ENCODE measurements at regions not wholly inside any gene's neighbourhood (a gene's known extent, or its start where the extent isn't known, plus 50 kb on each side); places are given as distances from the start of the nearest gene placed in this dataset.
"Not testable (repeated sequence)": the region's sequence is repeated elsewhere in the genome, so short reads cannot be mapped to it uniquely, and the experiment has no call there.

DNA sequence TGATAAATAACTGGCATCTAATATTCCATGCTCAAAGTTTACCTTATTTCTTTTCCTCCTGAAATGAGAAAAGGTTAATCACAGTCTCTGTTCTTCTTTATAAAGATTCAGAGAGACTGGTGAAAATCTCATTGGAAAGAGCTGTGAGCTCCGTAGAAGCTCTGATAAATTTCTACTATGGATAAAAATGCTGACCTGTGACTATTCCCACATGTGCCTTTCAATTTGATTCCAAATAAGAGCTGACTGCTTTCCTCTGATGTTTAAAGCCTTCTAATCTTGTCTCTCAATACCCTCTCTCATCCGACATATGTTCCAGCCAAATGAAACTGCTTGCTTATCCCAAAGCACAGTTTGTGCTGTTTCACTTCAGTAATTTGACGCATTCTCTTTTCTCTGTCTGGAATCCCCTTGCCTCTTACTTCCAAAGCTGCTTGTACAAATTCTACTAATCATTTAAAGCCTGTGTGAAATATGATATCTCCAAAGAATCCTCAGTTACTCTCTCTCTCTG is 130.1 kb downstream of the RTP4 start:
- TF ChIP-seq SPI1 (IDR thresholded peaks at IDR 0.05; ENCODE audit: low read depth, low read length) (no peak), PAX5 (IDR thresholded peaks at IDR 0.05; ENCODE audit: insufficient read depth, low read length, severe bottlenecking) (no peak), POU2F2 (IDR thresholded peaks at IDR 0.05; ENCODE audit: low read depth, low read length) (no peak), POLR2AphosphoS5 (IDR thresholded peaks at IDR 0.05; ENCODE audit: low read depth, low read length) (no peak)
- FAIRE-seq: no peak

DNA sequence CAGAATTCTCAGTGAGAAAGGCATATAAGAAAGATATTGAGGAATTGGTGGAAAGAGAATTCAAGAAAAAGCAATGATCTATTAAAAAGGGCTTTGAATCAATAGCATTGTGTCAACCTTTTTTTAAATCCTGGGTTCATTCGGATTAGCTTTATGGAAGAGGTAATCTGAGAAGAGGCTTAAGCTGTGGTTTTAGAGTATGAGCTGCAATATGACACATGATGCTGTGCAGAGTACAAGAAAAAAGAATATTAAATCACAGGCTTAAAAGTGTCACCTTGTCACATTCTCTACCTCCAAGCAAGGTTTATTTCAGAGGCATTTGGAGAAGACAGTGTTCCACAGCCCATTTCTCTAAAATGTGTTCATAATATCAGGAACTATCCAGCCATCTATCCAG is 128.9 kb downstream of the RTP4 start:
- TF ChIP-seq PAX5 (IDR thresholded peaks at IDR 0.05; ENCODE audit: insufficient read depth, low read length, severe bottlenecking) (no peak), SPI1 (IDR thresholded peaks at IDR 0.05; ENCODE audit: low read depth, low read length) (no peak), TAF1 (IDR thresholded peaks at IDR 0.05; ENCODE audit: low read depth, low read length) (no peak), POLR2AphosphoS5 (IDR thresholded peaks at IDR 0.05; ENCODE audit: low read depth, low read length) (no peak), POLR2A (IDR thresholded peaks at IDR 0.05; ENCODE audit: low read depth, low read length) (no peak), POU2F2 (IDR thresholded peaks at IDR 0.05; ENCODE audit: low read depth, low read length) (no peak)
- no peak for DNase-seq (ENCODE audit: insufficient read length, low spot score)
- FAIRE-seq: no peak

More for the DNA sequence above, 130.1 kb downstream of the RTP4 start:
- no peak for DNase-seq (ENCODE audit: insufficient read length, low spot score)

DNA sequence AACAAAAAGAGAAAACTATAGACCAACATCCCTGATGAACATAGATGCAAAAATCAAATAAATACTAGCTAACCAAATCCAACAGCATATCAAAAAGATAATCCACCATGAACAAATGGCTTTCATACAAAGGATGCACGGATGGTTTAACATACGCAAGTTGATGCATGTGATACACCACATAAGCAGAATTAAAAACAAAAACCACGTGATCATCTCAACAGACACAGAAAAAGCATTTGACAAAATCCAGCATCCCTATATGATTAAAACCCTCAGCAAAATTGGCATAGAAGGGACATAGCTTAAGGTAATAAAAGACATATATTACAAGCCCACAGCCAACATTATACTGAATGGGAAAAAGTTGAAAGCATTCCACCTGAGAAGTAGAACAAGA is 125.9 kb downstream of the RTP4 start:
- FAIRE-seq; DNase-seq (ENCODE audit: insufficient read length, low spot score): not testable (repeated sequence)

DNA sequence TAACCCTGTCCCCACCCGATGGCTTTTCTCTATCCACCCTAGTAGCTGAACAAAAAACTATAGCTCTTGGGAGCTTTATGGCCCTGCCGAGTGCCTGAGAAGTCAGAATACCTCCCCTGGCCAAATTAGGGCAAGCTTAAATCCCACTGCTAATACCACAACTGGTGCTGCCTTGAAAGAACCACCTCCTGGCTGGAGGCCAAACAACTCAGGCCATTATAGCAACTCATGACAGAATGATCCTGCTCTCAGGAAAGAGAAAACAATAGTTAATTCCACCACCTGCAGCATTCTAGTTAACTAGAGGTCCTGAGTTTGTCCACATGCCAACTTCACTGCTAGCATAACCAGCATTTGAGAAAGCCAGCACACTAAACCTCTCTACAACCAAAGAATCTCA is 123.2 kb downstream of the RTP4 start:
- DNase-seq (ENCODE audit: insufficient read length, low spot score) (no peak), FAIRE-seq (no peak)
- no peak for TF ChIP-seq POLR2A (IDR thresholded peaks at IDR 0.05; ENCODE audit: low read depth, low read length)

DNA sequence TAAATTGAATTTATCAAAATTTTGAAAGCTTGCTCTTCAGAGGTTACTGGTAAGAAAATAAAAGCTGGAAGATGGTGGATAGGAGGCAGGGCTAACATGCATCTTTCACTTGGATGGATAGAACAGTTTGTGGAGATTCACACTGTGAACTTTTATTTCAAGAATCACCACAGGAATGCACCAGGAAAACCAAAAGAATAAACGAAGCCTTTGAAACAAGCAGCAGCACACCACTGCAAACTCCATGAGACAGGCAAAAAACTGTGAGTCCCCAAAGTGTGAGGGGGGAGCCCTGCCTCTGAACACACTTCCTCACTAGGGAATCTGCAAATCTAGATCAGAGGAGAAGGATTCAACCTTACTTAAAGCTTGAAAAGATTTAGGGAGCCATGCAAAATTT is 122.2 kb downstream of the RTP4 start:
- no peak for TF ChIP-seq POLR2AphosphoS5 (IDR thresholded peaks at IDR 0.05; ENCODE audit: low read depth, low read length)
- TF ChIP-seq POU2F2 (IDR thresholded peaks at IDR 0.05; ENCODE audit: low read depth, low read length): no peak
- no peak for TF ChIP-seq TAF1 (IDR thresholded peaks at IDR 0.05; ENCODE audit: low read depth, low read length)
- no peak for TF ChIP-seq SPI1 (IDR thresholded peaks at IDR 0.05; ENCODE audit: low read depth, low read length)
- TF ChIP-seq POLR2A (IDR thresholded peaks at IDR 0.05; ENCODE audit: low read depth, low read length): no peak
- no peak for TF ChIP-seq PAX5 (IDR thresholded peaks at IDR 0.05; ENCODE audit: insufficient read depth, low read length, severe bottlenecking)
- DNase-seq (ENCODE audit: insufficient read length, low spot score) (no peak), FAIRE-seq (no peak)

DNA sequence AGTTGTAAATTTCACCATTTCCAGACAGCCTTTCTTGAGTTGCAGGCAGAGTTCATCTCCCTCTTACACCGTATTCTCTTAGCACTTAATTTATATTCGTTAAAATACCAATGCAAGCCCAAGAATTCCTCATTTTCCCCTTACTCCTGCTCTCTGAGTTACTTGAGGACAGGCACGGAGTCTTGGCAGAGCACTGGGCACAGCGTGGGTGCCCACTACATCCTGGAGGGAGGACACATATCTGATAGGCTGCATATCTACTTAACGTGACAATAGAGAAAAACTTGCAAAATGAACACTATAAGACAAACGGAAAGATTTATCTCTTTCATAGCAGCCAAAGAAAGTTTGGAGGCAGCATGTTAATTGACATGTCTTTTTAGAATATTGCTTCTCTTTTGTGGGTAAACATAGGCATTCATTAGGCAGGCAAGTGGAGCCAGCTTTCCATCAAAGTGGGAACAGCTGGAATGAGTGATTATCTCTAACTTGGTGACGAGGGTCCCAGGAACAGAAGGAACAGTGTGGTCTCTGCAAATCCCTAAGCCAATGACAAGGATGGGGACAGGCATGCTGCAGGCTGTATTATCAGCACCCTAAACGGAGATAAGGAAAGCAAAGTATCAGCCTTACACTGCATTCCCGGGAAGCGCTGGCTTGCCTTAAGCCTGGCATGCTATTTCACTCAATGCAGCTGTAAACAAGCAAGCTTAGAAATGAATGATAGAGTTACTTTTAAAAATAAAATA is 116.5 kb downstream of the RTP4 start:
- TF ChIP-seq POU2F2 (IDR thresholded peaks at IDR 0.05; ENCODE audit: low read depth, low read length) (no peak), SPI1 (IDR thresholded peaks at IDR 0.05; ENCODE audit: low read depth, low read length) (no peak), POLR2A (IDR thresholded peaks at IDR 0.05; ENCODE audit: low read depth, low read length) (no peak), TAF1 (IDR thresholded peaks at IDR 0.05; ENCODE audit: low read depth, low read length) (no peak), POLR2AphosphoS5 (IDR thresholded peaks at IDR 0.05; ENCODE audit: low read depth, low read length) (no peak), PAX5 (IDR thresholded peaks at IDR 0.05; ENCODE audit: insufficient read depth, low read length, severe bottlenecking) (no peak)
- no peak for FAIRE-seq
- no peak for DNase-seq (ENCODE audit: insufficient read length, low spot score)

DNA sequence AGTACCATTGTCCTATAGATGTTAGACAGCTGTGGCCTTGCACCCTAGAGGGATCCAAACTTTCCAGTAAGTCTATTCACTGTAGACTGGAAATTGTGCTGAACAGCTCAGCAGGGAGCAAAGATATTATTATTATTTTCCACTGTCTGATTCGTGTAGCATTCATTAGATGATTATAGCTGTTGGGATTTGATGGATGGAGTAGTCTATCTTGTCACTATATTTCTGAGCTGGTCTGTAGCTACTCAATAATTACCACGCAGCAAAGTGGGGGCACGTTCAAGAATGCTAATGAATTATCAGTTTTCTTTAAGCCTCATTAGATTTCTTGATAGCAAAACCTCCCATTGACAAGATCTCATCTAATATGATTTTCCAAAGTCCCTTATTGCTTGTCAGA is 113.2 kb downstream of the RTP4 start:
- TF ChIP-seq POLR2A (IDR thresholded peaks at IDR 0.05; ENCODE audit: low read depth, low read length) (no peak), PAX5 (IDR thresholded peaks at IDR 0.05; ENCODE audit: insufficient read depth, low read length, severe bottlenecking) (no peak), POLR2AphosphoS5 (IDR thresholded peaks at IDR 0.05; ENCODE audit: low read depth, low read length) (no peak)
- DNase-seq (ENCODE audit: insufficient read length, low spot score) (no peak), FAIRE-seq (no peak)

DNA sequence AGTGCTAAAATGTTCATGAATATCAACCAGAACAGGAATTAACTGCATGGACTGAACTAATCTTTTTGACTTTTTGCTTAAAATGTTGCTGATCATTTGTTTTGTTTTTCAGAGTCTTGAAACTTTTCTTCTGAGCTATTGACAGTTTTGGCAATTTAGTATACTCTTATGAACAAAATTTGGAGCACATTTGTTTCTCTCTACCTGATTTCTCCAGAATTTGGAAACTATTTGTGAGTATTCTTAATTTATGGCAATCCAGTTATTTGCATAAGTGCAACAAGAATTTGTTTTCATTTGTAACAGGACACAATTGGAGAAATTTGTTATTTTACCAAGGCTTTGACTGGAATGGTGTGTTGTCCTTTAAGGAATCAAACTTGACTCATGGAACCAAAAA is 107.4 kb downstream of the RTP4 start:
- not testable (repeated sequence) for DNase-seq (ENCODE audit: insufficient read length, low spot score); FAIRE-seq

DNA sequence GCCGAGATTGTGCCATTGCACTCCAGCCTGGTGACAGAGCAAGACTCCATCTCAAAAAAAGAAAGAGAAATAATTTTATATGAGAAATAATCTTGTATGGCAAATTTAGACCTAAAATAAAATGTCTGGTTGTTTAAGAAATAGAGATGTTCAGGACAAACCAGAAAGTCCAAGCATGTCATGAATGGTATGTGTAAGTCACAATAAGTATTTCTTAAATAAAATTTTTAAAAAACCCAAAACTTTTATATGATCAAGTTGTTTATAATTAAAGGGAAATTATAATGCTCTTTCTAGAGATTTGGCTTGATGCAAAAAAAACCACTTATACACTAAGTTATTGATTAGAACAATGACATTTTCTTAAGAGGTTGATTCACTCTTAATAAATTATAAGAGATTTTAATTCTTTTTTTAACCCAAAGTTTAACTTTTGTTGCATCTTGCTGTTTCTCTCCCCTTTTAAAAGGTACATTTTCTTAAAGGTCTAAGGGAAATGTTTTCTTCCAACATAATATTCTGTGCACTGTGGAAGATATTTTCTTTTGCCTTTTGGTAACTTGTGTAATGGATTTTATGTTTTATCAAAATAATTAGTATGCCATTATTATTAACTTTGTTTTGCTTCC is 105.7 kb downstream of the RTP4 start:
- TF ChIP-seq PAX5 (IDR thresholded peaks at IDR 0.05; ENCODE audit: insufficient read depth, low read length, severe bottlenecking): no peak
- no peak for TF ChIP-seq POLR2AphosphoS5 (IDR thresholded peaks at IDR 0.05; ENCODE audit: low read depth, low read length)
- no peak for TF ChIP-seq SPI1 (IDR thresholded peaks at IDR 0.05; ENCODE audit: low read depth, low read length)
- TF ChIP-seq TAF1 (IDR thresholded peaks at IDR 0.05; ENCODE audit: low read depth, low read length): no peak
- FAIRE-seq: no peak
- no peak for DNase-seq (ENCODE audit: insufficient read length, low spot score)

DNA sequence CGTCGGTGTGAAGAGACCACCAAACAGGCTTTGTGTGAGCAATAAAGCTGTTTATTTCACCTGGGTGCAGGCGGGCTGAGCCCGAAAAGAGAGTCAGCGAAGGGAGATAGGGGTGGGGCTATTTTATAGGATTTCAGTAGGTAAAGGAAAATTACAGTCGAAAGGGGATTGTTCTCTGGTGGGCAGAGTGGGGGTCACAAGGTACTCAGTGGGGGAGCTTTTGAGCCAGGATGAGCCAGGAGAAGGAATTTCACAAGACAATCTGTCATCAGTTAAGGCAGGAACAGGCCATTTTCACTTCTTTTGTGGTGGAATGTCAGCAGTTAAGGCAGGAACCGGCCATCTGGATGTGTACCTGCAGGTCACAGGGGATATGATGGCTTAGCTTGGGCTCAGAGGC is 98.1 kb downstream of the RTP4 start:
- not testable (repeated sequence) for FAIRE-seq; DNase-seq (ENCODE audit: insufficient read length, low spot score)

DNA sequence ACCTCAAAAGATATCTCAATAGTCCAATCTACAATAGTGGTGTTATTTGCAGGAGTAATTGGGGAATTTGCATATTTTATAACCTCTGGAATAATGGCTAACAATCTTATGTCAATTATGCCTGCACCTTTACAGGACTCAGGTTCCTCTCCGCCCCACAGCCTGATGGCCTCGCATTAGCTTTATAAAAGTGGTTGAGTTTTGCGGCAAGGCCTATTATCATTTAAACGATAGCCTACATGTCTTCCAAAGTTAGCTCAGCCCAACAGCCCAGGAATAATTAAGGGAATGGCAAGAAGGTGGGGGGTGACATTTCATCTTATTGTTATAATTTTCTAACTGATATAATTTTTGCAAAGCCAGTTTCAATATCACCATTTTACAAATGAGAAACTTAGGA is 97.3 kb downstream of the RTP4 start:
- FAIRE-seq: no peak
- DNase-seq (ENCODE audit: insufficient read length, low spot score): no peak
- TF ChIP-seq SPI1 (IDR thresholded peaks at IDR 0.05; ENCODE audit: low read depth, low read length) (no peak), POLR2AphosphoS5 (IDR thresholded peaks at IDR 0.05; ENCODE audit: low read depth, low read length) (no peak), PAX5 (IDR thresholded peaks at IDR 0.05; ENCODE audit: insufficient read depth, low read length, severe bottlenecking) (no peak), POLR2A (IDR thresholded peaks at IDR 0.05; ENCODE audit: low read depth, low read length) (no peak), POU2F2 (IDR thresholded peaks at IDR 0.05; ENCODE audit: low read depth, low read length) (no peak), TAF1 (IDR thresholded peaks at IDR 0.05; ENCODE audit: low read depth, low read length) (no peak)

Data from GM12891 (cell line).